IPS-NIHi7 (cell line): ENCODE measurements at regions not wholly inside any gene's neighbourhood (a gene's known extent, or its start where the extent isn't known, plus 50 kb on each side); places are given as distances from the start of the nearest gene placed in this dataset.

Experiments
- DNase-seq: peaks from one replicate; pipeline ENCODE4 v3.0.0; 2012; ENCODE audit warnings: mixed read lengths; ENCODE audit errors: extremely low spot score

DNA sequence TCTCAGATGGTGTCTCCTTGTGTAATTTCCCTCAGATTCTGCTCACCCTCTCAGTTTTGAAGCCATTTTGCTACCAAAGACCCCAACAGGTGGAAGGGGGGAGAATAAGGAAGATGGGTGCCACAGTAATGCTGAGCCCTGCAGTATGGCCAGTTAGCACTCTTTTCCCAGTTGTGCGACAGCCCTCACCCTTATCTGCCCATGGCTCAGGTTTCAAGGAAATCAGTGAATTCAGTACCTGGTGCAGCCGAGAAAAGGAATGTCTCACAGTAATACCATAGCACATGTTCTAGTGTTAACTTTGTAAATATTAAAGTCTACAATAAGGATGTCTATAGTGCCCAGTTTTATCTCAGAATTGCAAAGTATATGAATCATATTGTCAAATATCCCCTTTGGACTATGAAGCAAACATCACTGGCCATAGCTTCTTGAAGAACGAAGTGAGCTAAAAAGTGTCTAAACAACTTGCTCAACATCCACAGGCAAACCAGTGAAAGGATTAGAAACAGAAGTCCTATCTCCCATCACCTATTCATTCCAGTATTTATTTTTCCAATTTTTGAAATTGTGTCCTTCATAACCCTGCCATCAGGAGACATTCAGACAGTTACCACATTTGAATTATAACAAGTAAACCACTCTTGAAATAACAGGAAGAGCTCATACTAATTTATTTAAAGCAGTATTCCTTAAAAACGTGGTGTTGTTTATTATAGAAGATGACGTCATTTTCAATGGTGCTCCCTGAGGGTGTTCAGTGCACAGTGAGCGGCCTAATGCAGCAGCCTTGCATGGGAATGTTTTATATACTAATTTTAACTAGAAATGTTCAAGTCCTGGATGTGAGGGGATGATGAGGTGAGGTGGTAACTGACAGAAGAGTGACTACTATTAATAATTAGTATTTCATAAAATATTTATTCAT is 366.2 kb downstream of the TFAP2A start:
- no peak for DNase-seq

DNA sequence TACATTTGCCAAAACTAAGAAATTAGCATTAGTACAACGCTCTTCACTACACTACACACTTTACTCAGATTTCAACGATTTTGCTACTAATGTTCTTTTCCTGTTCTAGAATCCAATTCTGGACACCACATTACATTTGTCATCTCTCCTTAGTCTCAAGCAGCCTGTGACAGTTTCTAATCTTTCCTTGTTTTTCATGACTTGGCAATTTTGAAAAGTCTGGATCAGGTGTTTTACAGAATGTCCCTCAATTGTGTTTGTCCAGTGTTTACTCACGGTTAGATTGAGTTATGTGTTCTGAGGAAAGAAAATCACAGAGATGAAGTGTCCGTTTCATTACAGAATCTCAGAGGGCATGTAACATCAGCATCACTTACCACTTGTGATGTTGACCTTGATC is 372.6 kb downstream of the TFAP2A start:
- no peak for DNase-seq

DNA sequence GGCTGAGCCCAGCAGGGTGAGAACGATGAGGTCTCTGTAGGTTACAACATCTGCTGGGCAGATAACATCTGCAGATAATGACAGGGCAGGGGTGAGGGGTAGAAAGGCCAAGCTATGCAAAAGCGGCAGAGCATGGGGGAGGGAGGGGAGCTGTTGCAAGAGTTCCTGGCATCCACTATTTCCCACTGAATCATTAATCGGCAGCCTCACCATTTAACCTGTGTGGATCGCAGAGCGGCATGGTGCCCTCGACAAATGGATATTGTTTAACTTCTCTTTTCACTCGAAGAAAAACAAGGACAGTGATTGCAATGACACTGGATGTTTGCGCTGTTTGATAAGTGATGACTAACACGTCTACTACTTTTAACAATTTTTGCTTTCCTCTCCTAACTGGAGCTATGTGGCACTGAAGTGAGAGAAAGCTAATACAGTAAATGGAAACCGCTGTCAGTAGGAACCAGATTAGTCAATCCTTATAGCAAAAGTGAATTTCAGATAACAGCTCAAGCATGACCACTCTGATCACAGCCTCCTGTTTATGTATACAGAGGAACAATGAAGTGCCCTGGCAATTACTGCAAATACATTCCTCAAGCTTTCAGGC is 381.5 kb downstream of the TFAP2A start:
- peak; percentile 12 for DNase-seq

DNA sequence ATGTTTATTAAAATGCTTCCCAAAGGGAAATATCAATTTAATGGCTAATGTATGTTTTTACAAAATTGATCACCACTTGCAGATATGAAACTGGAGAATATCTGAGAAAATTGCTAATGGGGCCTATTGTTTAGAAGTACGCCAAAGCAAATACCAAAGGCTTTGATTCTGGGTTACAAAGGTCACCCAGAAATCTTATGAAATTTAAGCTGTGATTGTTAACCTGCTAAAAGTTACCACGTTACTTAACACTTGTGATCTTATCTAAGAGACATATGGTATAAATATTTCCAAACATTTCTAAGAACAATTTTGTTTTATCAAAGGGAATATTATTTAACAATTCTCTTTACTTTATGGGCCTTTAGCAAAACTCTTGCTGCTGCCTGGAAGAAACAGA is 383.3 kb downstream of the TFAP2A start:
- no peak for DNase-seq

DNA sequence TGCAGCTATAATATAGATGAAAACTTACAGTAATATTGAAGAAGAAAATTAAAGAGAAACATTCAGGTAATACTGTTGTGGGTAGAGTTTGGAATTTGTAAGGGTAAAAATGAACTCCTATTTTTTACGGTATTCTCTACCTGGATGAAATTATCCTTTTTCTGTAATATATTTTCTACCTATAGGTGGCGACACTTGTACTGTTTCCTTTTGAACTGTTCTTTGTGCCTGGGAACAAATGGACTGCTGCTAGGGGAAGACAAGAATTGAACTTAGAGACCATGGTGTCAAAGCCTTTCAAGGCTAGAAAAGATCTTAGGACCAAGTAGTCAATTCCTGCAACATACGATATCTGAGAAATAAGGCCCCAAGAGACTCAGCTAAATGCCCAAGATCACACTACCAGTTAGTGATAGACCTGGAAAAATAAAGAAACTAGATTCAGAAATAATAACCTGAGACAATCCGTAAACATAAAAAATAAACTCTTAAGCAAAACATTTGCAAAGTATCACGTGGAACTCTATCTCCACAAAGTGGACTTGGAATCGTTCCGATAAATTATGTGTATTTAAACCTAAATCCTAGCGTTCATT is 383.8 kb downstream of the TFAP2A start:
- peak; percentile 37 for DNase-seq

DNA sequence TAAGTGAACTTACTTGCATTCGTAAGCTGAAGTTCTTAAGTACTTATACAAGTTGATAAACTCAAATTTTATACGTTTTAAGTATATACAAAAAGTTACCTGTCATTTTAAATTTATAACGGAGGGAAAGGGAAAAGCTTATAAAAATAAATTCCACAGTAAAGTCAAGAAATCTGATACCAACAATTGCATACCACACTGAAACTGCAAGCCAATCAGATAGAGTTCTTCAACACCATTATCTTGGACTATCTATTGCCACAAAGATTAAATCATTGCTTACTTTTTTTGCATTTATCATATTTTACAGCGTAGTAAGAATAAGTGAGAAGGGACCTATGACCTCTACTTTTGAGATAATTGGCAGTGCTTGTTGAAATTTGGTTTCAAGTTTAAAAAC is 386.7 kb downstream of the TFAP2A start:
- no peak for DNase-seq

DNA sequence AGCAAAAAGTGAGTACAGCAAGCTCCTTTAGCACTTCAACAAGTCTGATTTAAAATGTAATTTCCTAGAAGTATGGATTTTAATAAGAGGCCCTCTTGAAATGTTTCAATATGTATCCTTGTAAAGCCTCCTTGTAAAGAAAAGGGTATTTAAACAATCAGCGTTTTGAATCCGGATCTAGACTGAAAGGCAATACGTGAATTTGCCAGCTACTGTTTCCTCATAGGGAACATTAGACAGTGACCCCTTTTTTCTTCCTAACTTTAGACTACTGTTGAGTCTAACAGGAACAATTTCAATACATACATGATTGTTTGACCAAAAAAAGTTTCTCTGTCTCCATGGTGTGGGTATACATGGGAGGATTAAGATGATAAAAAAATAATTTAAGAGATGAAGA is 395.0 kb downstream of the TFAP2A start:
- DNase-seq, result no peak

DNA sequence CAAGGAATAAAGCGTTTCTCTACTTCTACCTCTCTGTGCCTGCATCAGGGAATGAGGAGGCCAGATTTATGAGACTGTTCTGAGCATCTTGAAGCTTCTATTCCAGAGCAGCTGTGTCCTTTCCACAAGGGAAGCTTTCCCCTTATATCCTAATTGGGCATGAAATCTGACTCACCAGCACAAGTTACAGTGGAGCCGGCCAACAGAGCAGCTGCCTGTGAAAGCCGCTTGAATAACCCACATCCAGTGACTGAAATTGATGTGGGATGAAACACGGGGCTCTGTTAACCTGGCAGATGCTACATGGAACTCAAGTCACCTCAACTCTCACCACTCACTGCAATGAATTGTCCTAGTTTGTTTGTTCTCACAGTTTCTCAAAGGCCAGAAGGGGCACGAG is 400.3 kb downstream of the TFAP2A start:
- DNase-seq, result no peak

DNA sequence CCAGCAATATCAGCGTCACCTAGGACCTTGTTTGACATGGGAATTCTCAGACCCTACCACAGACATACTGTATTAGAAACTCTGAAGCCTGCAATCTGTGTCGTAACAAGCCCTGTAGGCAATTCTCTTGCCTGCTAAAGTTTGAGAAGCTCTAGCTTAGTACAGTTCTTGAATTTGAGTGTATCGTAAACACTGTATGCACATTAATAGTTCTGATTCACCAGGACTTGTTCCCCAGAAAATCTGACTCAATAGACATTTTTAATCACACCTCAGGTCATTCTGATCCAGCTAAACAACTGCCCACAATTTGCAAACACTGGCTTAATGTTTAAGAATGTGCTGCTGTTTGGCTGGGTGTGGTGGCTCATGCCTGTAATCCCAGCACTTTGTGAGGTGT is 414.3 kb downstream of the TFAP2A start:
- no peak for DNase-seq

DNA sequence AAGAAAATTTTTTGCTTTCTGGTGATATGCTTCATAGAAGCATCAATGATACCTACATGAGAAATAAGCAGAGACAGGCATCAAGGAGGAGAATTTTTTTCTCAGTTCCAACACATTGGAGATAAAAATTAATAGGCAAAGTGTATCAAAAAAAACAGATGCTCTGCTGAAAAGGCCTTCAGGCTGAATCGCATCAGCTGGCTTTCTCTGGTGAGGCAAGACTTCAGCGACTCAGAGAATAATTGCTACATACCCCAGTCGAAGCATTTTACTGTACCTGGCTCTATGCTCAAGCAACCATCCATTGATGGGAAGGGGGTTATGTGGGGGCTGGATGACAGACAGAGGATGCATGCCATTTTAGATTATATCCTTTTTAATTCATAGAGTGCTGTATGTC is 415.1 kb downstream of the TFAP2A start:
- no peak for DNase-seq

DNA sequence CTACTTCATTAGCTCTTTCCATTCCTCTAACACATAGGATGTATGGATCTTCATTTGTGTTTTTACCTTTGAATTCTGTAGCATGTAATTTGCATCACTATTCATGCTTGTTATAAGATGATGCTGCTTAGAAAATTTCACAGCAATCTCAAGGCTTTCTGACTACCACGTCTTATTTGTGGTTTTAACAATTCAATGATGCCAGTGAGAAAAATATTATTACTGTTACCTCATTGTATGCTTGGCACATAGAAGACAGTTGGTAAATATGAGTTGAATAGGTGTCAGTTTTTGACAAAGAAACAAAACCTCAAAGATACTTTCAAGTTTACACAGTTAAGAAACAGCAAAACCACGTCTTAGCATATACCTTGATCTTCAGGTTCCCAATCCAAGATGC is 428.6 kb downstream of the TFAP2A start:
- DNase-seq, result no peak

DNA sequence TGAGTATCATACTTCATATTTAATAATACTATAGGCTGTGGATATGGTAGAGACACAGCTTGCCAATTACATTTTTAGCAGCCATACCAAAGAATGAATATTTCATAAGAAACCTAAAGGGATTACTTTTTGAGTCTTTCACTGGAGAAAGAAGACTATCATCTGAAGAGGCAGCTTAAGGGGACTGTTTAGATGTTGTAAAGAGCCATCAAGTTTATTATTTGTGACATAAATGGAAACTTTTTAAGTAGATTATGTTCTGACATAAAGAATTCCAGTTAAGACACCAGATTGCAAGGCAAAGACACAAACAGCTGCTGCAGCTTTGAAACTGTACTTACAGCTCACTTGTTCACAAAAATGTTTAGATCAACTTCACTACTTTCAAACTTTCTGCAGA is 429.4 kb downstream of the TFAP2A start:
- no peak for DNase-seq

DNA sequence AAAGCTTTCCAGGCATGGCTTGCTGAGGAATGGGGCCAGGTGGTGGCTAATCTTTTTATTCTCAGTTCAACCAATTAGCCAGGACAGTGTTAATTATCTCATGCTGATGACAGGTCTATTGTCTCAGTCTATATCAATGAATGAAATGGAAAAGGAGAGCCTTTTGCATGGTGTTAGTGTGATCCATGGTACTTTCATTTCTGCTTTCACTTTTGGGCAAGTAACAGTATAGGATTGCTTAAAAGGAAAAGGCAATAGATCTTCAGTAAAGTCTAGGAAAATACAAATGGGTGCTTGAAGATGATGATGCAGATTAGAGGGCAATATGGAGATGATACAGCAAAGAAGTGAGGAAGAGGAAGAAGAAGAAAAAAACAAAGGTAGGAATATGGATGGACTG is 430.3 kb downstream of the TFAP2A start:
- no peak for DNase-seq

DNA sequence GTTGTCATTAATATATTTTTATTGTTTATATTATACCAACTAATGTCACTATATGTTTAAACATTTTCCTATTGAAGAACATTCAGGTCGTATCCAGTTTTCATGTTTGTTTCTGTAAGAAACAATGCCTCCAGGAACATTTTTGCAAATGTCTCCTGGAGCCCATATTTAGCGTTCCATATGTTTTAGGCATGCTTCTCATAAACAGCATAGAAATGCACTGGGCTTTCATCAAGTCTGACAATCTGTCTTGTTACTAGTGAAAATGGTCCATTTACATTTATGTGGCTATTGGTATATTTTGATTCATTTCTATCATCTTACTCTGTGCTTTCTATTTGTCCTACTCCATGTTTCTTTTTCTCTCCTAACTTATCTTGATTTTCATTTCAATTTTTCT is 431.7 kb downstream of the TFAP2A start:
- DNase-seq, result no peak

DNA sequence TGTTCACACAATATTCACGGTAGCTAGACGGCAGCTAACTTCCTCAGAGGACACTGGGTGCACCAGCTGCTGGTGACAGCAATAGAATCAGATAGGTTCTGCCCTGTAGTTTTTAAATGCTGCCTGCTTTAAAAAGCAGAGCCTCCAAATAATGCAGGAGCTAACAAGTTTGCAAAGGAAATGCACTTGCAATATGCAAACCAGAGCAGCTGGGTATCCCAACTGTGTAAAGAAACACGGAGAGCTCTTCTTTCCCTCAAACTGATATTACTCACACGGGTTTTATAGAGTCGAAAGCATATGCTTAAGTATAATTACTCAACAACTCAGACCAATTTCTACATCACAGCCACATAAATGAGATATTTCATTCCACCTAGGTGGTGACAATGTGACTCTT is 432.7 kb downstream of the TFAP2A start:
- no peak for DNase-seq

DNA sequence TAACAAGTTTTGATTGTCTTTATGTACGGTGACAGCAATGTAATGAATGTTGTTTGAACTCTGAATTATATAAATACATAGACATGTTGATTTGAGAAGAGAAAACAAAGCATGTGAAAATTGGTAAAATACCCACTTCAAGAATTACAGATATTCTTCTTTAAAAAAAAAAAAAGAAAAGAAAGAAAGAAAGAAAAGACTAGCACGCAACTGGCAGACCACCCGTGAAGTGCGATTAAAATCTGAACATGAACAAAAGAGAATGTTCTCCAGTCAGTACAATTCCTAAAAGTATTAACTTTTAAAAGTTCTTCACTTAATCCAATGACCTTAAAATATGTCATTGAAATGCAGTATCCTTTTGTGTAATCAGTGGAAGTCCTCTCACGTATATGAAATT is 434.9 kb downstream of the TFAP2A start:
- no peak for DNase-seq

DNA sequence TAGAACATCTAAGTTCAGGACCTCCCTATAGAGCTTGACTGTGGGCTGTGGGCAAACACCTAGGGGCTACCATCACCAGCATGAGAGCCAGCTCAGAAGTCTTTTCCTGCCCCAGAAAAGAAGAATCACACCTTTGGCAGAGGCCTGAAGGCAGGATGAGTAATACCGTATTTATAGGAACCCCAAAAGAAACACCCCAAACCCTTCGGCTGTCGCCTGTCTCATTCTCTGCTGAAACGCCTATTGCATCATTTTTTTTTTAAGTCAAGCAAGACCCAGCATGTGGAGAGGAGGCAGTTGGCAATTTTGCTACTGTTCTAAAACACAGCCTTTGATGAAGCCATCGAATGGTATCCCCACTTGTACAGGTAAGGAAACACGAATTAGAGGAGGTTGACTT is 436.4 kb downstream of the TFAP2A start:
- DNase-seq, result no peak

DNA sequence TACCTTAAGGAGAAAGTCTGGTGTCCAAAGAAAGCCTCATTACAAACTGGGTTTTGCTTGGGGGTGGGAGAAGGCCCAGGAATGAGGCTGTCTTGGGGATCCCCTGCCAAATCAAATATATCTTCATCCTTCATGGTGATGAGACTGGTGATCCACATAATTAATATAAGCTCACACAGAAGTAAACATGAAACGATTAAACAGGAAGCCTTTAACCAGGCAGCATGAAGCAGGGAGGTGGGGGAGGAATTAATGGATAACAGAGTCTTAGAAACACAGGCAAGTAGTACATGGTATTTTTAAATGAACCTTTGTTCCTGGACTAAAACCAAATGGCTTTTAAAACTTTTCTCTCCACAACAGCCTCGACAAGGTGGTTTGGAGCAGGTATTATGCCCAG is 437.5 kb downstream of the TFAP2A start:
- DNase-seq, result no peak

DNA sequence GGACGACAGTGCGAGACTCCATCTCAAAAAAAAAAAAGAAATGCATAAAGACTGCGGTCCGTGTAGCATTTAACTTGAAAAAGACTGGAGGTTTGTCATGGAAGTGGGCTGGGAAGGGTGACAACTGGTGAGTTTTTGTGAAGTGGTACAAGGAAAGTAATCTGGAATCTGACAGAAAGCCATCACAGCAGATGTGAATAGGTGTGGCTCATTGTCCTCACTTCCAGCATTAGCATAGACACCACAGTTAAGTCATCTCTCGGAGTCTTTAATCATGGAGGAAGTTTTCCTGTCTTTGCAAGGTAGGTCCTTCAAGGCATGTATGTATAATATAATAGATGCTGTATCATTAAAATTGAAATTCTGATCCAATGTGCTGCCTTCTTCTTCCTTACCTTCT is 453.2 kb downstream of the TFAP2A start:
- DNase-seq, result no peak

DNA sequence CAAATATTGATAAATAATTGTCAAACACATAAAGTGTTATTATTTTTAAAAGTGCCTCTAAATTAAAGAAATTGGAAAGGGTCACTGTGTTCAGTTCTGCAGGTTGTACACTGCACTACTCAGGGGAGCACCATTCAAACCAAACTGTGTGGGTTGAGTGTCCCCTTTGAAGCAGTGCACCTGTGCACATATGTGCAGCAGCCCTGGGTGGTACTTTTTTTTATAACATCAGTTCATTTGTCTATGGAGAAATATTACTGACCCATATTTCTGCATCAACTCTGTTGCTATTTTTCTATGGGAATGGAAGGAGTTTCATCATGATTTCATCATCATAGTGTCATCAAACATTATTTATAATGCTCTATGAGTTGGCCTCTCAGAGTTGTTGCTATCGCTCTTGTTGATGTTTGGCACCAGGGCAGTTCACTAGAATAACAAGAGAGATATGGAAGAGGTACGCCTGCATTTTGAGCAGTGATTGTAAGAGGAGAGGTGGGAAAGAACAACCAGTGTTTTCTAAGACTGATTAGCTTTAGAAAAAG is 457.6 kb downstream of the TFAP2A start:
- no peak for DNase-seq

DNA sequence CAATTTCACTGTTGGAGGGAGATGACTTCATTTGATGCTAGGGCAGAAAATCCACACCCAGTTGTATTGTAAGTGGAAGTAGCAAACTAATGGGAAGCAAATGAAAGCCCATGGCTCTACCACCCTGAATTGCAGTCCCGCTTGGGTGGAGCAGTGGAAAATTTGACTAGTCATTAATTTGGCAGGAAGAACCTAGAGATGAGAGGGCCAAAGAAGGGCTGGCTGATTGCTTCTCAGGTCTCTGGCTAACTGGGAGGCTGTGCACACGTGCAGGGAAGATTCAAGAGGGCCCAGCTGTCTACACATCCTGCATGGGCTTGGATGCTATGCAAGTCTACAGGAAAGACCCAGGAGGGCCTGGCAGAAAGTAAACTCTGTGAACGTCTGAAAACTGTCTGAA is 466.2 kb downstream of the TFAP2A start:
- DNase-seq, result no peak

DNA sequence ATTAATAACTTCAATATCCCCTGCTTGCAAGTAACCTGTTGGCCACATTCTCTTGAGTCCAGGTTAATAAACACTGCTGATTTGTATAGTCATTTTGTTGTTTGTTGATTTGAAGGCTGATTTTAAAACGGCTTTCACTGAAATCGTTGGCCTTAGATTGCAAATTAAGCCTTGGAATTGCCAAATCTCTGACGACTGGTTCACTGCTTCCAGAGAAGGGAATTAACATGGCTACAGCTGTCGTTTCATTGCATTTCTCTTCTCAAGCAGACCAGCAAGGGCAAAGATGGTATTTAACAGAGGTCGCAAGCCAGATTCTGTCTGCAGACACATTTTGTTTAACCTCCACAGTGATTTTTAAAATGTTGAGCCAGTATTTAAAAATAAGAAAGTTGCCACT is 470.9 kb downstream of the TFAP2A start:
- DNase-seq, result no peak

DNA sequence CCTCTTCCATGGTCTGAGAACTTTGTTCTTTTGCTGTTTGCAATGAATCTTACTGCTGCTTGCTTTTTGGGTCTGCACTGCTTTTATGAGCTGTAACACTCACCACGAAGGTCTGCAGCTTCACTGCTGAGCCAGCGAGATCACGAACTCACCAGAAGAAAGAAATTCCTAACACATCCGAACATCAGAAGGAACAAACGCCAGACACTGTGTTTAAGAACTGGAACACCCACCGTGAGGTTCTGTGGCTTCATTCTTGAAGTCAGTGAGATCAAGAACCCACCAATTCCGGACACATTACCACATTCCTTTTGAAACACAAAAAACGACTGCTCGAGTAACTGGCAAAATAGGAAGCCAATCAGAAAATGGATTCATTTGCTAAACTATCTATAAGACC is 471.8 kb downstream of the TFAP2A start:
- DNase-seq, result no peak
